HepG2 (cell line): ENCODE measurements at regions not wholly inside any gene's neighbourhood (a gene's known extent, or its start where the extent isn't known, plus 50 kb on each side); places are given as distances from the start of the nearest gene placed in this dataset.

ENCODE experiments used
- ATAC-seq: fragments of 200-7000 bp; cut with Tn5 transposase; 3 replicates; pipeline ENCODE4 v1.9.1; 2020; ENCODE audit warnings: mild to moderate bottlenecking, moderate library complexity
- BruUV-seq: library from RNA; stranded (reverse); fragments of 400-500 nt; replicated peaks from 2 replicates; lab custom pipeline; 2021; lab: Mats Ljungman, UMichigan
- CTCF ChIA-PET: fragments of 300-600 bp; formaldehyde crosslinking; extraction: SDS; loops from one replicate; lab custom pipeline; 2021; ENCODE audit warnings: low total read pairs, inconsistent platforms, low intra/inter-chr PET ratio; lab: Yijun Ruan, JAX
- POLR2A ChIA-PET: fragments of 350-600 bp; sonication (Branson Sonifier 250); formaldehyde crosslinking; loops from one replicate; lab custom pipeline; 2020; ENCODE audit warnings: antibody characterized with exemption, inconsistent platforms; lab: Yijun Ruan, JAX
- DNase-seq: peaks from one replicate; pipeline ENCODE4 v3.0.0-alpha.2; 2015; ENCODE audit warnings: low spot score
- FAIRE-seq: peaks from 3 replicates; lab custom pipeline; 2011; peaks lifted over from hg19 to GRCh38; lab: Jason Lieb, UNC
- H2AFZ ChIP-seq: one replicate; pipeline ENCODE4 v1.6.1; 2011; ENCODE audit warnings: low read length, inconsistent platforms
- H3K27ac ChIP-seq: fragments of 300-600 bp; 3 replicates; pipeline ENCODE4 v1.8.0; 2011; ENCODE audit warnings: mixed run types, mild to moderate bottlenecking, mixed read lengths, low read length, inconsistent platforms; ENCODE audit not compliant: insufficient read depth; ENCODE audit errors: extremely low read length
- H3K27me3 ChIP-seq, 2 experiments: fragments of 200-600 bp in 1 of 2; 2 replicates in 1 of 2; 3 replicates in 1 of 2; pipeline versions ENCODE4 v1.6.0 to v1.8.0; 2011; ENCODE audit warnings: low read length in 2 of 2, mild to moderate bottlenecking in 2 of 2, moderate library complexity in 2 of 2, inconsistent platforms in 1 of 2; ENCODE audit not compliant: insufficient read depth in 2 of 2, control insufficient read depth in 1 of 2
- H3K36me3 ChIP-seq, 2 experiments: fragments of 200-600 bp in 1 of 2; replicated peaks in 1 of 2; 2 replicates in 1 of 2; 3 replicates in 1 of 2; pipeline versions ENCODE4 v1.5.1 to v1.8.0; 2011; ENCODE audit warnings: low read length in 2 of 2, inconsistent platforms in 1 of 2; ENCODE audit not compliant: insufficient read depth in 2 of 2, control insufficient read depth in 1 of 2
- H3K4me1 ChIP-seq: 2 replicates; pipeline ENCODE4 v1.5.1; 2012; ENCODE audit warnings: low read length, inconsistent platforms; ENCODE audit not compliant: insufficient read depth
- H3K4me2 ChIP-seq: 2 replicates; pipeline ENCODE4 v1.6.0; 2011; ENCODE audit warnings: low read depth, low read length, inconsistent platforms
- H3K4me3 ChIP-seq, 3 experiments: fragments of 200-600 bp in 1 of 3; sonication (generic), shearing (Covaris generic) in 1 of 3; replicated peaks in 1 of 3; 2 replicates each; pipeline ENCODE4 v1.5.1; 2011 to 2016; ENCODE audit warnings: low read length in 3 of 3, inconsistent platforms in 2 of 3, low read depth in 2 of 3, mild to moderate bottlenecking in 2 of 3, control low read depth in 1 of 3, mixed read lengths in 1 of 3; ENCODE audit not compliant: insufficient read depth in 1 of 3
- H3K79me2 ChIP-seq: one replicate; pipeline ENCODE4 v1.6.1; 2011; ENCODE audit warnings: low read length, inconsistent platforms; ENCODE audit not compliant: insufficient read depth
- H3K9ac ChIP-seq: 2 replicates; pipeline ENCODE4 v1.6.0; 2011; ENCODE audit warnings: mild to moderate bottlenecking, low read depth, low read length, inconsistent platforms; ENCODE audit not compliant: insufficient read depth
- H3K9me3 ChIP-seq: 2 replicates; pipeline ENCODE4 v1.5.1; 2012; ENCODE audit warnings: mild to moderate bottlenecking, low read length
- H4K20me1 ChIP-seq: 2 replicates; pipeline ENCODE4 v1.6.0; 2011; ENCODE audit warnings: inconsistent platforms, mild to moderate bottlenecking, low read length, moderate library complexity; ENCODE audit not compliant: insufficient read depth
- ISX ChIP-seq: sonication (generic); formaldehyde crosslinking; conservative IDR thresholded peaks from 2 replicates; pipeline ENCODE4 v1.5.0; 2020; ENCODE audit warnings: missing genetic modification reagents
- ZNF230 ChIP-seq: sonication (generic); formaldehyde crosslinking; IDR thresholded peaks from 2 replicates; pipeline ENCODE4 v1.4.0; 2020; ENCODE audit warnings: mild to moderate bottlenecking, missing genetic modification reagents
- ZNF263 ChIP-seq: sonication (generic); formaldehyde crosslinking; IDR thresholded peaks from 2 replicates; pipeline ENCODE4 v1.4.0; 2020; ENCODE audit warnings: missing genetic modification reagents
- ZNF572 ChIP-seq: sonication (generic); formaldehyde crosslinking; IDR thresholded peaks from 2 replicates; pipeline ENCODE4 v1.5.1; 2020; ENCODE audit warnings: mild to moderate bottlenecking, missing genetic modification reagents
- WGBS: methylation state at CpG from one replicate; pipeline ENCODE4 v1.1.6; 2017; ENCODE audit warnings: low lambda C conversion rate; 5-methylcytosine and 5-hydroxymethylcytosine counted together
- in situ Hi-C: cut with HindIII; loops from 2 replicates; pipeline ENCODE4 v1.10.0; 2017; ENCODE audit warnings: low pct_unique_long_range_greater_than_20kb; ENCODE audit not compliant: extremely low pct_ligation_motif_present
- intact Hi-C: fragments of 100-400 bp; cut with micrococcal nuclease; formaldehyde crosslinking; loops from one replicate; pipeline ENCODE4 v1.10.0; 2022; ENCODE audit not compliant: unreplicated experiment
- TF ChIP-seq, protein P1 (sequence below): IDR thresholded peaks from 2 replicates; pipeline ENCODE4 v1.6.1; 2016; ENCODE audit warnings: missing compliant biosample characterization, missing genetic modification reagents, borderline replicate concordance
- TF ChIP-seq, protein P2 (sequence below): IDR thresholded peaks from 2 replicates; pipeline ENCODE4 v1.6.1; 2016; ENCODE audit warnings: missing biosample characterization, missing genetic modification reagents, low read depth

DNA sequence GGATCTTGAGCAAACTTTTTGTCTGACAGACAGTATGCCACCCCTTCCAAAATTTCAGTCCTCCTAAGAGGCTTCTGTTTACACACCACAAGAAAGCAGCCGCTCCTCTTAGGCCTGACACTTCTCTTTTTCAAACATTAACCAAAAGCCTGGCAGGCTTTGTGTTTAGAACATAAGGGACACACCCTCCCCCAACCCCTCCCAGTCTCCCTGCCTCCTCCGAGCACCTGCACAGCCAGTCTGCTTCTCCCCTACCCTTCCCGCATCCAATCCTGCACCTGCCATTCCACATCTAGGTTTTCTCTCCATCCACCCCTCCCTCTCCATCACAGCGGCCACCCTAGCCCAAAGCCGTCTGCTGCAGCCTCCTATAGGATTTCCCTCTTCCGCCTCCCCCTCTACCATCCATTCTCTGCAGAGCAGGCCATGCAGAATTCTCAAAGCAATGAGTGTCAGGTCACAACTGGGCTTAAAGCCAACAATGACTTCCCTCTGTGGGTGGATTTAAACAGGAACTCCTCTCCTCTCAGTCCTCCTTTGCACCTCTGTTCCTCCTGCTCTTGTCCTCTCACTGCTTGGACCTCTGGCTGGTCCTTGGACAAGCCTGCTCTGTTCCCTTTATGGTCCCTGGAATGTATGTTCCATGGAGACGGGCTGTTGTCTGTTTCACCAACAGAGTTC, 478.2 kb downstream of the NPHP4 start:
- no peak overlapping the region for H3K4me2 ChIP-seq
- ChIA-PET CTCF (interaction anchor here (1.5 kb wide), 1 partner anchor 107 kb away, joined by 5 read pairs; no protein-coding TSS in a partner anchor), POLR2A (no interaction called here)
- TF ChIP-seq, protein P1, sequence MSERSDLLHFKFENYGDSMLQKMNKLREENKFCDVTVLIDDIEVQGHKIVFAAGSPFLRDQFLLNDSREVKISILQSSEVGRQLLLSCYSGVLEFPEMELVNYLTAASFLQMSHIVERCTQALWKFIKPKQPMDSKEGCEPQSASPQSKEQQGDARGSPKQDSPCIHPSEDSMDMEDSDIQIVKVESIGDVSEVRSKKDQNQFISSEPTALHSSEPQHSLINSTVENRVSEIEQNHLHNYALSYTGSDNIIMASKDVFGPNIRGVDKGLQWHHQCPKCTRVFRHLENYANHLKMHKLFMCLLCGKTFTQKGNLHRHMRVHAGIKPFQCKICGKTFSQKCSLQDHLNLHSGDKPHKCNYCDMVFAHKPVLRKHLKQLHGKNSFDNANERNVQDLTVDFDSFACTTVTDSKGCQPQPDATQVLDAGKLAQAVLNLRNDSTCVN (CRISPR knock-in tag): no peak
- TF ChIP-seq ZNF572: no peak
- no peak for TF ChIP-seq ISX (CRISPR knock-in tag)
- no peak for TF ChIP-seq ZNF263 (CRISPR knock-in tag)
- TF ChIP-seq, protein P2, sequence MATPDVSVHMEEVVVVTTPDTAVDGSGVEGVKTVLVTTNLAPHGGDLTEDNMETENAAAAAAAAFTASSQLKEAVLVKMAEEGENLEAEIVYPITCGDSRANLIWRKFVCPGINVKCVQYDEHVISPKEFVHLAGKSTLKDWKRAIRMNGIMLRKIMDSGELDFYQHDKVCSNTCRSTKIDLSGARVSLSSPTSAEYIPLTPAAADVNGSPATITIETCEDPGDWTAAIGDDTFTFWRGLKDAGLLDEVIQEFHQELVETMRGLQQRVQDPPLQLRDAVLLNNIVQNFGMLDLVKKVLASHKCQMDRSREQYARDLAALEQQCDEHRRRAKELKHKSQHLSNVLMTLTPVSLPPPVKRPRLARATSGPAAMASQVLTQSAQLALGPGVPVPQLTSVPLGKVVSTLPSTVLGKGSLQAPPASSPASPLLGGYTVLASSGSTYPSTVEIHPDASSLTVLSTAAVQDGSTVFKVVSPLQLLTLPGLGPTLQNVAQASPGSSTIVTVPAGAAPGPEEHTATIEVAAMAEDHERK: no peak
- no peak for TF ChIP-seq ZNF230 (CRISPR knock-in tag)
- no peaks in the 10 kb centered on the region for H3K9me3 ChIP-seq
- FAIRE-seq: no peak
- no TSS peak for BruUV-seq
- no peak overlapping the region for H3K4me3 ChIP-seq
- H3K9ac ChIP-seq: no peak overlapping the region
- no peaks in the 10 kb centered on the region for H3K4me1 ChIP-seq
- 18% methylated on average over 7 of the region's 7 CpGs for WGBS
- no peak overlapping the region for H3K27ac ChIP-seq
- in situ Hi-C loops: loop anchor here (5.0 kb wide), 3 partner anchors 108 to 463 kb away; no protein-coding TSS in a partner anchor
- no peaks in the 10 kb centered on the region for H3K79me2 ChIP-seq
- H3K27me3 ChIP-seq: peaks cover 4 to 25% of the 10 kb centered on the region in 2 experiments; a peak in 4 of 5 replicates
- no peaks in the 10 kb centered on the region for H4K20me1 ChIP-seq
- intact Hi-C loops: loop anchor here (5.0 kb wide), 1 partner anchor 403 kb away; no protein-coding TSS in a partner anchor
- no peak overlapping the region for H2AFZ ChIP-seq
- no peaks in the 10 kb centered on the region for H3K36me3 ChIP-seq
- no peak for ATAC-seq
- DNase-seq: no peak
